HG02981 (cell line): ENCODE measurements at regions not wholly inside any gene's neighbourhood (a gene's known extent, or its start where the extent isn't known, plus 50 kb on each side); places are given as distances from the start of the nearest gene placed in this dataset.
A peak's percentile ranks its signal among the peaks of the same experiment; 100 is the strongest.

Experiments
- ATAC-seq: cut with Tn5 transposase; IDR thresholded peaks from one replicate; pipeline ENCODE4 v1.9.1; 2021; ENCODE audit warnings: mild to moderate bottlenecking, moderate library complexity; ENCODE audit not compliant: unreplicated experiment

GRCh38 chr7:144997512-144997911 lies 161.7 kb upstream of the TPK1 start:
- no peak for ATAC-seq

- no peak for ATAC-seq
Observed at GRCh38 chr7:144995495-144995894, 159.6 kb upstream of the TPK1 start.

GRCh38 chr7:144991041-144991440 lies 155.2 kb upstream of the TPK1 start:
- ATAC-seq, result no peak

GRCh38 chr7:144987686-144988085 lies 151.8 kb upstream of the TPK1 start:
- no peak for ATAC-seq

GRCh38 chr7:144982133-144982532 lies 146.3 kb upstream of the TPK1 start:
- ATAC-seq, result no peak

- no peak for ATAC-seq
Observed at GRCh38 chr7:144975882-144976281, 140.0 kb upstream of the TPK1 start.

- ATAC-seq, result no peak
Observed at GRCh38 chr7:144969787-144970186, 133.9 kb upstream of the TPK1 start.

- no peak for ATAC-seq
Observed at GRCh38 chr7:144960763-144961162, 124.9 kb upstream of the TPK1 start.

GRCh38 chr7:144957998-144958397 lies 122.1 kb upstream of the TPK1 start:
- ATAC-seq, result no peak

GRCh38 chr7:144955422-144955821 lies 119.6 kb upstream of the TPK1 start:
- peak; percentile 51 for ATAC-seq

- no peak for ATAC-seq
Observed at GRCh38 chr7:144941127-144941526, 105.3 kb upstream of the TPK1 start.

GRCh38 chr7:144937199-144937598 lies 101.3 kb upstream of the TPK1 start:
- no peak for ATAC-seq

- ATAC-seq, result no peak
Observed at GRCh38 chr7:144936314-144936713, 100.5 kb upstream of the TPK1 start.

GRCh38 chr7:144910411-144910810 lies 74.6 kb upstream of the TPK1 start:
- no peak for ATAC-seq

GRCh38 chr7:144908943-144909556 lies 73.2 kb upstream of the TPK1 start:
- ATAC-seq, result no peak

GRCh38 chr7:144908324-144908723 lies 72.5 kb upstream of the TPK1 start:
- ATAC-seq, result no peak

GRCh38 chr7:144907577-144907976 lies 71.7 kb upstream of the TPK1 start:
- no peak for ATAC-seq

- ATAC-seq, result no peak
Observed at GRCh38 chr7:144903201-144903600, 67.3 kb upstream of the TPK1 start.

- no peak for ATAC-seq
Observed at GRCh38 chr7:144892761-144893160, 56.9 kb upstream of the TPK1 start.
